ENCODE measurements at regions not wholly inside any gene's neighbourhood (a gene's known extent, or its start where the extent isn't known, plus 50 kb on each side); places are given as distances from the start of the nearest gene placed in this dataset.

- H3K79me2 ChIP-seq (replicated peaks; ENCODE audit: insufficient read depth) = no peaks in the 10 kb centered on the region
- no peaks in the 10 kb centered on the region for H3K27me3 ChIP-seq (ENCODE audit: insufficient read depth)
- TF ChIP-seq EZH2 (IDR thresholded peaks at IDR 0.05; ENCODE audit: low read depth, unreplicated experiment) (no peak), STAT1 (IDR thresholded peaks at IDR 0.05; ENCODE audit: unreplicated experiment) (no peak), CTCF (conservative IDR thresholded peaks at IDR 0.05; ENCODE audit: low read depth in 2 of 2) (no peak), JUNB (IDR thresholded peaks at IDR 0.05; ENCODE audit: unreplicated experiment) (no peak), EZH2phosphoT487 (IDR thresholded peaks at IDR 0.05; ENCODE audit: unreplicated experiment) (no peak), NANOG (IDR thresholded peaks at IDR 0.05; ENCODE audit: borderline replicate concordance) (no peak), POLR2AphosphoS5 (IDR thresholded peaks at IDR 0.05; ENCODE audit: low read depth) (no peak), ZNF114 (CRISPR knock-in tag; IDR thresholded peaks at IDR 0.05) (no peak), ZNF462 (CRISPR knock-in tag; IDR thresholded peaks at IDR 0.05) (no peak), CREB1 (CRISPR knock-in tag; IDR thresholded peaks at IDR 0.05; ENCODE audit: low read depth) (no peak), ETS1 (IDR thresholded peaks at IDR 0.05) (no peak), ZNF331 (CRISPR knock-in tag; IDR thresholded peaks at IDR 0.05; ENCODE audit: low read depth) (no peak)
- TF ChIP-seq, protein P1, sequence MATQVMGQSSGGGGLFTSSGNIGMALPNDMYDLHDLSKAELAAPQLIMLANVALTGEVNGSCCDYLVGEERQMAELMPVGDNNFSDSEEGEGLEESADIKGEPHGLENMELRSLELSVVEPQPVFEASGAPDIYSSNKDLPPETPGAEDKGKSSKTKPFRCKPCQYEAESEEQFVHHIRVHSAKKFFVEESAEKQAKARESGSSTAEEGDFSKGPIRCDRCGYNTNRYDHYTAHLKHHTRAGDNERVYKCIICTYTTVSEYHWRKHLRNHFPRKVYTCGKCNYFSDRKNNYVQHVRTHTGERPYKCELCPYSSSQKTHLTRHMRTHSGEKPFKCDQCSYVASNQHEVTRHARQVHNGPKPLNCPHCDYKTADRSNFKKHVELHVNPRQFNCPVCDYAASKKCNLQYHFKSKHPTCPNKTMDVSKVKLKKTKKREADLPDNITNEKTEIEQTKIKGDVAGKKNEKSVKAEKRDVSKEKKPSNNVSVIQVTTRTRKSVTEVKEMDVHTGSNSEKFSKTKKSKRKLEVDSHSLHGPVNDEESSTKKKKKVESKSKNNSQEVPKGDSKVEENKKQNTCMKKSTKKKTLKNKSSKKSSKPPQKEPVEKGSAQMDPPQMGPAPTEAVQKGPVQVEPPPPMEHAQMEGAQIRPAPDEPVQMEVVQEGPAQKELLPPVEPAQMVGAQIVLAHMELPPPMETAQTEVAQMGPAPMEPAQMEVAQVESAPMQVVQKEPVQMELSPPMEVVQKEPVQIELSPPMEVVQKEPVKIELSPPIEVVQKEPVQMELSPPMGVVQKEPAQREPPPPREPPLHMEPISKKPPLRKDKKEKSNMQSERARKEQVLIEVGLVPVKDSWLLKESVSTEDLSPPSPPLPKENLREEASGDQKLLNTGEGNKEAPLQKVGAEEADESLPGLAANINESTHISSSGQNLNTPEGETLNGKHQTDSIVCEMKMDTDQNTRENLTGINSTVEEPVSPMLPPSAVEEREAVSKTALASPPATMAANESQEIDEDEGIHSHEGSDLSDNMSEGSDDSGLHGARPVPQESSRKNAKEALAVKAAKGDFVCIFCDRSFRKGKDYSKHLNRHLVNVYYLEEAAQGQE (IDR thresholded peaks at IDR 0.05; ENCODE audit: unreplicated experiment) = no peak
- H3K36me3 Mint-ChIP-seq (ENCODE audit: low read depth) = peaks cover 8% of the 10 kb centered on the region; the same call in 2 of the 3 replicates
- H3K4me1 ChIP-seq (ENCODE audit: insufficient read depth) = no peaks in the 10 kb centered on the region
- no peak for DNase-seq (ENCODE audit: low spot score)
- H3K27me3 Mint-ChIP-seq (ENCODE audit: insufficient read depth, low read depth, poor library complexity) = no peaks in the 10 kb centered on the region
- no peaks in the 10 kb centered on the region for H4K20me1 ChIP-seq (replicated peaks; ENCODE audit: insufficient read depth)
- H3K4me1 Mint-ChIP-seq = no peaks in the 10 kb centered on the region
- H3F3A ChIP-seq (replicated peaks; ENCODE audit: low read depth) = no peaks in the 10 kb centered on the region
- no peak overlapping the region for H3K4me3 ChIP-seq
- no peak for ATAC-seq
- H2AFZ ChIP-seq = no peak overlapping the region
- H3K4me2 ChIP-seq = no peak overlapping the region
- H3K9me2 ChIP-seq (ENCODE audit: insufficient read depth) = no peaks in the 10 kb centered on the region
- no peak overlapping the region for H3K4me3 Mint-ChIP-seq
- H3K9me3 Mint-ChIP-seq = peaks cover 14% of the 10 kb centered on the region
- H3K27ac Mint-ChIP-seq = no peak overlapping the region
- no peak overlapping the region for H3K27ac ChIP-seq (ENCODE audit: low read depth)
- H3K36me3 ChIP-seq (ENCODE audit: insufficient read depth) = peaks cover 12% of the 10 kb centered on the region; the same call in 1 of the 2 replicates
Measured at GRCh38 chr6:81630719-81631118, 121.8 kb downstream of the TENT5A start.

All from GM23338 (cell line).